Esophagus squamous epithelium (tissue), 4 donors: ENCODE measurements at regions not wholly inside any gene's neighbourhood (a gene's known extent, or its start where the extent isn't known, plus 50 kb on each side); places are given as distances from the start of the nearest gene placed in this dataset.

ENCODE experiments used
- CTCF ChIP-seq, 6 experiments: fragments of 450-650 bp in 4 of 6; fragments of 200-600 bp in 2 of 6; sonication (generic) in 2 of 6; IDR thresholded peaks; one replicate each; pipeline ENCODE4 v1.5.1; 2016 to 2019; ENCODE audit warnings: antibody characterized with exemption in 6 of 6, mild to moderate bottlenecking in 4 of 6, moderate library complexity in 4 of 6
- POLR2A ChIP-seq, 4 donors: fragments of 450-650 bp; IDR thresholded peaks; one replicate each; pipeline ENCODE4 v1.6.1; 2017; ENCODE audit warnings: antibody characterized with exemption in 4 of 4, mild to moderate bottlenecking in 4 of 4, moderate library complexity in 3 of 4

- no peak for TF ChIP-seq POLR2A (IDR thresholded peaks at IDR 0.05)
- TF ChIP-seq CTCF (IDR thresholded peaks at IDR 0.05) = no peak
These were observed 594.2 kb upstream of the NRG3 start for GRCh38 chr10:81280497-81281479.
